Stimulated activated CD8-positive, alpha-beta memory T cell treated with anti-CD3 and anti-CD28 coated beads, Interleukin-4, amount 100 ng/mL, for 1 hour (primary cell): ENCODE measurements at regions not wholly inside any gene's neighbourhood (a gene's known extent, or its start where the extent isn't known, plus 50 kb on each side); places are given as distances from the start of the nearest gene placed in this dataset.
"Not testable (repeated sequence)": the region's sequence is repeated elsewhere in the genome, so short reads cannot be mapped to it uniquely, and the experiment has no call there.

Experiments
- DNase-seq, 2 donors: peaks; one replicate each; pipeline ENCODE4 v3.0.0-alpha.2; 2020; ENCODE audit warnings: low read depth in 2 of 2, low spot score in 1 of 2

DNA sequence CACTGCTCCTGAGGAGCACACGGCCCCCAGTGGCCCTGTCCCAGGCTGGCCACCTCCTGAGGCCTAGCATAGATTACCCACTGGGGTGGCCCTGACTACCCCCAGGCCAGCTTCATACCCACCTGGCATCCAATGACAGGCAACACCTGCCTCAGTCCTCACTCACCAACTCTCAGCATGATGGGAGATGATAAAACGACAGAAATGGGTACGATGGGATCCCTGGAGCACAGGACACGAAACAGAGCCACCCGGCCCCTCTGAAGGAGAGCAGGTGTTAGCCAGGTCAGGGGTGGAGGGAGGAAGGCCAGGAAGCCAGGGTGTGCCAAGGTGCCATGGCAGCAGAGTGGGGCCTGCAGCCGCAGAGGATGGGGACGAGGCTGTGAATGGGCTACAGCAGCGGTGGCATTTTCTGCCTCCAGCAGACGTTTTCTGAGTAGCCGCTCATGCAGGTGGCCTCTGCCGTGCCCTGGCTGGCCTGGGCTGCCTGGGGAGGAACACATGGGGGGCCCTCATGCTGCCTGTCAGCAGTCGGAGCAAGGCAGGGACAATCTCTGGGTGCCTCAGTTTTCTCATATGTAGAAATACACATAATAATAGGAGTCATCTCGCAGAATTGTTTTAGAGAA, 50.2 kb upstream of the FGF3 start:
- no peak for DNase-seq

DNA sequence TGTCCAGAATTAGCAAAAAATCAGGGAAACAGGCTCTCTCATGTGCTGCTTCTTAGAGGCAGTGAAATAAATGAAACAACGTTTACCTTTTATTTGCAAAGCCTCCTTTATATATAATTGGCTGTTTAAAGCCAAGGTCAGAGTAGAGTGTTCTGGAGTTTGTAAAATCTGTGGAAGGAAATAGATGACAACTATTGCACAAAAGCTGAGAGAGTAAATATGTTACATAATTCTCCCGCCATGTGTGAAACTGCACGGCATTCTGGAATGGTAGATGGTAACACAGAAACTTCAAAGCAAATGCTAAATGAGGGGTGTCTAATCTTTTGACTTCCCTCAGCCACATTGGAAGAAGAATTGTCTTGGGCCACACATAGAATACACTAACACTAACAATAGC, 51.5 kb upstream of the FGF3 start:
- no peak for DNase-seq

DNA sequence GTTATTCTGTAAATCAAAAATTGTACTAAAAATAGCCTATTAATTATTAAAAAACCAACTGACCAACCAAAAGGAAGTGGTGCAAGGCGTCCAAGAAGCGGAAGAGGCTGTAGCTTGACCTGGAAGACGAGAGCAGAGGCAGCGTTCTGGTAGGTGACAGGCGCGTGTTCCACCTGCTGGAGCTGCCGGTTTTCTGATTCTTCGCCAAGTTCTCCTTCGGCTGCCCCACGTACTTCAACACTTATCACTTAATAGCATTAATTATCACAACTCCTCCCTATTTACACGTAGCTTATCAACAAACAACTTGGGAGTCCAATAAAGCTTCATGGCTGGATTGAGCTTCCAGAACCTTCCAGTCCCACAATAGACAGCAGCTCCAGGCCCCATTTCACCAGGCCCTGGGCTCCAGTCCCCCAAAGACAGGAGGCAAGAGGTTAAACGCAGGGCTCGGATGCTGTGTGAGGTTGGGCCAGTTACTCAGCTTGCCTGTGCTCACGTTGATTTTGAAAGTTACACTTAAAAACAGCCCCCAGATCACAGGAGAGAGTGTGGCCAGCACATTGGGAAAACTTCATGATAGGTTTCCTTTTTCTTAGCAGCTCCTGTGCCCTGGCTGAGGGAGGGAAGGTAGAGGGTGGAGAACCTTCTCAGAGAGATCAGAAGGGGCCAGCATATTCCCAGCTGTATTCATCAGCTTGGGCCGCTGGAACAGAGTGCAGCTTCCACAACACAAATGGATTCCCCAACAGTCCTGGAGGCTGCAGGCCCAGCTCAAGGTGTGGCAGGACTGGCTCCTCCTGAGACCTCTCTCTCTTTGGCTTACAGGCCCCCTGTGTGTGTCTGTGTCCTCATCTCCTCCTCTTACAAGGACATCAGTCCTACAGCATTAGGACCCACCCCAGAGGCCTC, 54.2 kb upstream of the FGF3 start:
- no peak for DNase-seq

DNA sequence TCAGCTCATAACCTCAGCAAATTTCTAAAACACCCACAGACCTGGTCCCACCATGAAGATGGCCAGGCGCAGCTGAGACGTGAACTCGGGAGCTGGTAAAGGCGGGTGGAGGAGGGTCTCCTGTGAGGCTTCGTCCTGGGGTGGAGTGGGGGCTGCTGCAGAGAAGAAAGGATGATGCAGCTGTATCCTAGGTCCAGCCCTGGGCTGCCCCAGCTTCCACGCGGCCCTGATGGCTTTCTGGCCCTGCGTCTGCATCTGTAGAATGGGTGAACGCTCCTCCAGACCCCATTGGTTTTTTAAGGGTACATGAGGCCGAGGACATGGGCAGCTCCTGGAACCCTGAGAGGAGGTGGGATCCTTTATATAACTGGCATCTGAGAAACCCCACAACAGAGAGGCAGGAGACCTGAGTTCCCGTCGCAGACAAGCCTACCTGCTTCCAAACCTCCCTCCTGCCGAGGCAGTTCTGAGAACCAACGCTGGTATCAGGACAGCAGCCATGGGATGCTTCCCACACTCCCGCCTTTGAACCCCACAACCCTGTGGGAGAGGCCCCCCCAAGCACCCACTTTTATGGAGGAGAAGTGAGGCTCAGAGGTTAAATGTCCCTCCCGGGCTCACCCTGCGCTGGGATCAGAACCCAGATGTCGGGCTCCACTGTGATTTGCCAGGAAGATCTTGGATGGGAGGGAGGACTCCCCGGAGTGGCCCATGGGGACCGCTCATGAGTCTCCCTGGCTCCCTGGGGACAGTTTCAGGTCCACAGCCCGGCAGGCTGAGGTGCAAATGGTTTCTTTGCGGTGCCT, 55.2 kb upstream of the FGF3 start:
- no peak for DNase-seq

DNA sequence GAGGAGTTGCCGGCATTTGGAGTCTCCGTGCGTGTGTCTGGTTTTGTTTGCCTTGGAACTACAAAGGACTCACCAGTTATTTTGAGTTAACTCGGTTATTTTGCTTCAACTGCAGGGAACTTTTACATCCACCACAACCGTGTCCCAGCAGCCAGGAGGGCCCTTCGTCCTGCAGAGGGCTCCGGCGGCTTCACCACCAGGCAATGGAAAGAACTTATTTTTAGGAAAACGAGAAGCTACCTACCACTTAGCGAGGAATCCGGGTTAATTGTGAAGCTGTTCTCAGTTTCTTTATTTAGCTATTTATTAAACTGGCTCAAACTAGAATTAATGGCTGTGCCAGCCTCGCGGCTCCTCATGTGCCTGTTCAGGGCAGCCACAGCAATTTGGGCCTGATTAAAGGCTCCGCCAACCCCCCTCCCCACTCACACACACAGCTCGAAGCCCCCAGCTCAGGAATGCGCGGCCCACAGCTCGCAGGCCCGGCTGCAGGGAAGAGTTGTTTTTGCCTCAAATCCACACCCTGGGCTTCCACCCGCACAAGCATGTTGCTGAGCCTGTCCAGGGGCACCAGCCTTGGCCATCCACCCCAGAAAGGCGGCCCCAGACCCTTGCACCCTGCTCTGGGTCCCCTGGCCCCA, 55.9 kb upstream of the FGF3 start:
- no peak for DNase-seq

DNA sequence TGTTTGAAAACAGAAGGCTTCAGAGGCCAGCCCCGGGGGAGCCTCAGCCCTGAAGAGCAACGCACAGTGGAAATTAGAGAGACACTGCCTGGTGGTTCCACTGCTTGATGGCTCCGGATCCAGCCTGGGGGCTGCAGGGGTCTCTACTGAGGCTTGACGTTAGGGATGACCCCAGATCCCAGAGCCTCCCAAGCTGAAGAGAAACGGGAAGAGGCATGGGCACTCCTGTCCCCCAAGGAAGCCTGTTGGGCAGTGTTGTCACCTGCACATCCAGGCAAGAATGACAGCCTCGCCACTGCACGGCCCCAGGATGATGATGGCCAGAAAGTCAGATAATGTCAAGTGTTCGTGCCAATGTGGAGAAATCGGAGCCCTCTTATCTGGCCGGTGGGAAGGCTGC, 56.8 kb upstream of the FGF3 start:
- no peak for DNase-seq

DNA sequence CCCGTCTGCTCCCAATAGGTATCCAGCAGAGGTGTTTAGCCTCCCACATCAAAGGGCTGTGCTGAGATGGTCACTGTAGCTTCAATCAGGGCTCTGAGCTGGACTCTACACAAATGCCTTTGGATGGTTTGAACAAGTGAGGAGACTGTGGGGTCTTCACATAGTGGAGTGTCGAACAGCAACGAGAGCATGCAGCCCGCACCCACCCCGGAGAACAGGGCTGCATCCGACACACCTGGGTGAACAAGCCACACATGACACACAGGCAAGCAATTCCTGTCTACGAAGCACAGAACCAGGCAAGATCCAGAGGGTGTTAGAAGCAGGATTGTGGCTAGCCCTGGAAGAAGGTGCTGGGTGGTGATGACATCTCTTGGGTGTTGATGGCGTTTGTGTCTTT, 58.0 kb upstream of the FGF3 start:
- DNase-seq: no peak

DNA sequence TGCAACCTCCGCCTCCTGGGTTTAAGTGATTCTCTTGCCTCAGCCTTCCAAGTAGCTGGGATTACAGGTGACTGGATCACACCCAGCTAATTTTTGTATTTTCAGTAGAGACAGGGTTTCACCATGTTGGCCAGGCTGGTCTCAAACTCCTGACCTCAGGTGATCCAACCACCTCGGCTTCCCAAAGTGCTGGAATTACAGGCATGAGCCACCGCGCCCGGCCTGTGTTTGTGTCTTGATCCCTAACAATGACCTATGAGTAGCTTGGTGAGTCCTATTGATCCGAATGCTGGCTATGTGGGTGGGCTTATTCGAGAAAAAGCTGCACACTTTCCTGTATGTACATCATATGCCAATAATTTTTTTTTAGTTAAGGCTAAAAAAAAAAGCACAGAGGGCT, 58.5 kb upstream of the FGF3 start:
- DNase-seq: not testable (repeated sequence)

DNA sequence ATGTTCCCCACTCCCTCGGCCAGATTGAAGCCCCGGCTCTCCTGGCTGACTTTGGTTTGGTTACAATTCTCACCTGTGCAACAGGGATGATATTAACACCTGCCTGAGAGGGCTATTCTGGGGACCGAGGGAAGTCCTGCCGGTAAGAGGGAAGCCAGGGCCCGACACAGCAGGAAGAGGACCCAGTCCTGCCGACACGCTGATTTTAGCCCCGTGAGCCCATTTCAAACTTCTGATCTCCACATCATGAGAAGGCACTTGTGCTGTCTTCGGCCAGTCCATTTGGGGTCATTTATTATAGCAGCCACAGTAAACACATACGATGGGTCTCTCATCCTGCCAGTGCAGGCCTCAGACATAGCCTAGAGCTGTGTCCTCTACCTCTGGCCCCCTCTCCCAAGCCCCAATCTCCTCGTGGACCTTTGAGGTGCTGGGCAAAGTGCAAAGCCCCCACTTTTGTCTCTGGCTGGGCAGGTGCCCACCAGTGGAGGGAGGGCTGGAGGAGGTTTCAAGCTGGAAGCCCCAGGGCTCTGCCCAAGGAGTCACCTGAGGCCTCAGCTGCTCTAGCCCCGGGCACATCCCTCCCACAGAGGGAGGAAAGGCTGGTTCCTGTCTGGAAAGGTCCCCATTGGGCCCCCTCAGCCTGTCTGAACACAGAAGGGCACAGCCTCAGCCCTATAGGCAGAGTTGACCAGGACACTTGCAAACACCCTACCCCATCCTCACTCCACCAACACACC, 59.1 kb upstream of the FGF3 start:
- no peak for DNase-seq

DNA sequence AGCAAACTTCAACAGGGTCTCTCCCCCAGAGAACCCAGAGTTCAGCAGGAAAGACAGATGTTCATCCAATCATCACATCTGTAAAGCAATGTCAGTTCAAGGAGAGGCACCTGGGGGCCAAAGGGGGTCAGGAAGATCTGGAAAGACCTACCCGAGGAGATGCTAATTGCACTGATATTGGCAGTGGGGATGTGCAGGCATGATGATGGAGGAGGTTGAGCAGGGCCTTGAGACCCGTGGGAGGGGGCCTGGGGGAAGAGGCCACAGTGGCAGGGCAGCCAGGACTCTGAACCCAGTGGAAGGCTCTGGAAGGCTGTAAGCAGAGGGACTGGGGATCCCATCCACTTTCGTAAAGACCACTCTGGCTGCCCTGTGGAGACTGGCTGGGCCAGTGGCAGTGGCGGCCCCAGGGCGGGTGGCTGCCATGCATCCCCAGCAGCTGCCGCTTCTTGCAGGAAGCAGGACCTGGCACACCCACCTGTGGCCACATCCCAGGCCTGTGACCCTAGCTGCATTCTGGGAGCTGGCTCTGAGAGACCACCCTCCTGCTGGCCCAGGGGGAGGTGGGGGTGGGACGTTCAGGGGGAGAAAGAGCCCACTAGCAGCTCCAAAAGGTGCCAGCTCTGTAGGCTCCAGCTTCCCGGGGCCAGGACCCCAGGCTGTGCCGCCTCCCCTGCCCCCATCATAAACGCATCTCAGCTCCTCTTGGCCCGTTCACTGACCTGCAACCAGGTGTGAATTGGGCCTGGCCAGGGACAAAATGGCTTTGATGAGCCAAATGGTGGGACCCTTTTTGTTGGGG, 59.9 kb upstream of the FGF3 start:
- DNase-seq: no peak

DNA sequence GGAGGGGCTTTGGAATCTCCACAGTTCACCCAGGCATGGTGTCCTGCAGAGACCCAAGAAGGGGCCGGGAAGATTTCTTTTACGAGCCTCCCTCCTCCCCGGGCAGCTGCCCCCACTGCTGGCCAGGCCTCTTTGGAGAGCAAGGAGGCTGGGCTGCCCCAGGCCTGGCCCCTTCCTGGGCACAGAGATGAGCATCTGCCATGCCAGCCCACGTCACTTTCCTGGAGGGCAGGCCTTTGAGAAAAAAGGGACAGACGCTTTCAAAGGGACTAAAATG, 60.5 kb upstream of the FGF3 start:
- DNase-seq: no peak

DNA sequence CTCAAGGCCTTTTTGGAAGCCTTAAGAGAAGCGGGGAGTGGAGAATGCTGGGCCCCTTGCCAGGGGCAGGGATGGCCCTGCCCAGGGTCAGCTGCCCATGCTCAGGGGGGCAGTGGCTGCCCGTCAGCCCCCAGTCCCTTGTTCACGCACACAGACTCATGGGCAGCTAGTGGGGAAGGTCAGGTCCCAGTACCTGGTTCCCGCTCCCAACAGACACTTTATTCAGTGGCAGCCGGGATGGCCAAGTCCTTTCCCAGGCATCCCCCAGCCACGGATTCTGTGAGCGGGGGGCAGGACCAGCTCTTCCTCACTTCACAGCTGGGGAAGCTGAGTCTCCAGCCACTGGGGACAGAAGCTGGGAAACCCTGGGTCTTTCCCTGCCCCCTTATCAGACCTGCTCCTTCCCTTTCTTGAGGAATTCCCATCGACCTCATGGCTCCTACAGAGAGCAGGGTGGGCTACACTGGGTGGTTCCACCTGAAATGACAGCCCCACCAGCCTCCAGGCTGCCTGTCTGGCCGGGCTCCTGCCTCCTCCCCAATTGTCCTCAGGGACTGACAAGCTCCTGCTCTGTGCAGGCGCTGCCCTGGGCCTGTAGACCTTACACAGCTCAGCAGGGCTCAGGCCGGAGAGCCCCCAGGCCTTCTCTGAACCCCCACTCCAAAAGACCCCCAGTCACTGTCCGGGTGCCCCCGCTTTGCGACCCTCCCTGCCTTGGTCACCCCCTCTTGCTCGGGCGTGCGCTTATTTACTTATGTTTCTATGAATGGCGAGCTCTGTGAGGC, 61.0 kb upstream of the FGF3 start:
- DNase-seq: no peak

DNA sequence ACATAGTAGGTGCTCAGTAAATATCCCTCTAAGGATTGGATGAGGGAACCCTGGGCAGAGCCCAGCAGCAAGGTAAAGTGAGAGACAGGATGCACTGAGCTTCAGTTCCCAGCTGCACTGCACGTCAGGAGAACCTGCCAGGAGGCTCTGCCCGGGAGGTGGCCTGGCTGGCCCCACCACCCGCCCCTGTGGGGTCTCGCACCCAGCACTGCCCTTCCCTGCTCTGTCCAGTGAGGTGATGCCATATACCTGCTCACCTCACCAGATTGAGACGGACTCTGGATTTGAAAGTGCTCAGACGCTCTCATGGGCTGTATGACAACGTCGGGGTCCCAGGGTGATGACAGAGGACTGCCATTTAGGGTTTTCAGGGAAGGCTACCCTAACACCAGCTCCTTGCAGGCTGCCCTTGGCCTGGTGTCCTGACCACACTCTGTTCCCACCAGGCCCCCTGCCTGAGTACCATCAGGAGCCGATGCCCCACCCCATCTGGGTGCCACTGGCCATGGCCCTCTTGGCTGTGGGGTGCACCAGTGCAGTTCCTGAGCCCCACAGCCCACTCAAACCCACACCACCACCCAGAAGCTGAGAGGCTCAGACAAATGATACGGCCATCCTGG, 61.7 kb upstream of the FGF3 start:
- DNase-seq: no peak

DNA sequence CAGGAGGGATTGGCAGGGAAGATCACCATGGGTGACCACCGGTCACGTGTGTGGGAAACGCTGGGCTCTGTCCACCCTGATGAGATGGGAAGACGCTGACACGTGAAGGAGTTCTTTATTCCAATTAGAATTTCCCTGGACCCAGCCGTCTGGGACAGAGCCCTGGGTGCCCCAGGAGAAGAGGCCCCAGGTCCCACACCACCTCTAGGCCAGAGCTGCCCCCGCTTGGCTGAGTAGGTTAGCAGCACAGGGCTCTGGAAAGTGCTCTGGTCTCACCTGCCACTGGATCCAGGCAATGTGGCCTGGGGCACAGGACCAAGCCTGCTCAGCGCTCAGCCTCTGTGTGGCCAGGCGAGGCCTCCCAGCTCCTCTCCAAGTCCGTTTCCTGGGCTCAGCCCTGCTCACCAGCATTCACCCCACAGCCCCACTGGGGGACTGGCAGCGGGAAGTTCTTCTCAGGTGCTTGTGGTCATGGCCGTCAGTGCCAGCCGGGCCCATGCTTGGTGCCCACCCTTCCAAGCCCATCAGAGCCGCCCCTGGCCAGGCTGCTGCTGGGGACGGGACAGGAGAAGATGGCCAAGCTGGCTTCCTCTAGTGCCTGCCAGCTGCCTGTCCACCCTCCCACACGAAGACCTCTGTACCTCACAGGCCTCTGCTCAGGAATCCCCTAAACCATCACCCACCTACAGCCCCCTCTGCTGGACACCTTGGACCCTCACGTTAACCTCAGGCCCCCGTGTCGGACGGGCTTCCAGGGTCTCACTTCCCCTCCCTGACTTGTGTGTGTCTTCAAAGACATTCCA, 62.5 kb upstream of the FGF3 start:
- DNase-seq: no peak

DNA sequence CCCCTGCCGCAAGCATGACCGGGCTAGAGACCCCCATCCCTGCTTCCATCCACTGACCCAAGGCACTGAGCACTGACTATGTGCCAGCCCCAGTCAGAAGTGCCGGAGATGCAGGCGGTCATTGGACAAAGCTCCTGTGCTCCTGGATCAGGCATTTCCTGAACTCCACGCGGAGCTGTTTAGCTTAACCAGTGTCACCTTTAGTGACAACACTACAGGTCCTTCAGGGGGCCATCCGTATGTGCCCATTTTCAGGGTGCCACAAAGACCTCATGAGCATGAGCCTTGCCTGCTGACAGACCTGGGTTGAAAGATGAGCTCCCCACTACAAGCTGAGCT, 63.0 kb upstream of the FGF3 start:
- no peak for DNase-seq

DNA sequence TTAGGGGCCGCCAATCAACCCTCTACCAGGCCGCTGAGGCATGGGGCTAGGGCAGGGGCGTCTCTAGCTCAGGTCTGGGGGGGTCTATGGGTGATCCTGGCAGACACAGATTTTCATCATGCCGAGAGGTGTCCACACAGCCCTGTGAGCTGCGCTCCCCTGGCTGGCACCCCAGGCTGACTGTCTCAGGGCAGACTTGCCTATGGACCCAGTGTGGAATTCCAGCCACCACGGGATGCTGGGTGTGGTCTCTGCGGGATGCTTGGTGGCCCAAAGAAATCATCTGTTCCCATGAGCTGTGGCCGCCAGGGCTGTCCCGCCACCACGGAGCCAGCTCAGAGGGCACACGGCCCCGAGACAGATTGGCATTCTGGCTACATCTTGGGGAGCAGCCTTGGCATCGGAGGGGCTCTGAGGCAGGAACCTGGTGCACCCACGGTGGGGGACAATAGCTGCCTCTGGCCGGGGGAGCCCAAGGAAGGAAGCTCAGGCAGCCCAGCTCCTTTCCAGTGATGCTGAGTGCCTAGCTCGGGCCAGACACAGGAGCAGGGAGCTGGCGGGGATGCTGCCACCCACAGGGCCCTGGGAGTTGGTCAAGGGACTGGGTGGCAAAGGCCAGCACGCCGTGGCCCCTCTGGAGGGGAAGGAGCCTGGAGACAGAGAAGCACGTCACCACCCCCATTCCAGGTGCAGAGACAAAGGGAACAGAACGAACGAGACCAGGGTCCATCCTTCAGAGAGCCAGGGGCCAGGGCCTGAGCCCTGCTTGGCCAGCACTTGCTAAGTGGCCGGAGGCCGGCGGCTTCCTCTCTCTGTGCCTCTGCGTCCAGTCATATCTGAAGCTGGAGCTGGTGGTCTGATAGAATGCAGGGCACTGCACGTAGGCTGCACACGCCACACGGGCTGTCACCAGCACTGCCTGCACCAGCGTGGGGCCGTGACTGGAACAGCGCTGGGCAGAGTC, 64.4 kb upstream of the FGF3 start:
- no peak for DNase-seq

DNA sequence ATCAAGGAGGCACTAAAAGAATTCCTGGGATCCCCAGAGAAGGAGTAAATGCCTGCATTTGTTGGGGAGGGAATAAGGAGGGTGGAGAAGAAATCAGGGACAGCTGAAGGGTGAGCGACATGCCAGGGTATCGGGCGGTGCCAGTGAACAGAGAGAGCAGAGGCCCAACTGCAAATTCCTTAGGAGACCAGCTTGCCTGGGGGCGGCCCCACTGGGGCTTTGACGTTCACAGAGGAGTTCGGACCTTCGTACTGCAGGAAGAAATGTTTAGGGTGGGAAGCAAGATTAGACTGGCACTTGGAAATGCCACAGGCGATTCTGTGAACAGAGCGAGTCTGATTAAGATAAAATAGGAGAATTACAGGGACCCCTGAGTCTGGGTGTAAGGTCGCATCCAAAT, 65.1 kb upstream of the FGF3 start:
- DNase-seq: no peak
